HG03135 (cell line): ENCODE measurements at regions not wholly inside any gene's neighbourhood (a gene's known extent, or its start where the extent isn't known, plus 50 kb on each side); places are given as distances from the start of the nearest gene placed in this dataset.

Experiments used
- ATAC-seq: cut with Tn5 transposase; IDR thresholded peaks from one replicate; pipeline ENCODE4 v1.9.1; 2021; ENCODE audit warnings: mild to moderate bottlenecking, moderate library complexity; ENCODE audit not compliant: unreplicated experiment

DNA sequence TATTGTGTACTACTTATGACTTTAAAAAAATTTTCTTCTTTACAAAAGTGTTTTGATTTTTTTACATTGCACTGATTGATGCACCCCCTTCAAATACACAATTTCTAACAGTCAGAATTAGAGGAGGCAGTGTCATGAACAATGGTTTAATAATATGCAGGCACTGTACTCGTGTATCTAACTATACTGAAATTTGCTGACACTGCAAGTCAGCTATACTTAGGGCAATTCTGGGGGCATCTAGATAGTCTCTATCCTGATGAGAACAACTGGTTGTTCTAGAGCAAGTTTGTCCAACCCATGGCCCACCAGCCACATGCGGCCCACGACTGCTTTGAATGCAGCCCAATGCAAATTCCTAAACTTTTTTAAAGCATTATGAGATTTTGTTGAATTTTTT, 375.6 kb downstream of the BCKDHB start:
- ATAC-seq = no peak

DNA sequence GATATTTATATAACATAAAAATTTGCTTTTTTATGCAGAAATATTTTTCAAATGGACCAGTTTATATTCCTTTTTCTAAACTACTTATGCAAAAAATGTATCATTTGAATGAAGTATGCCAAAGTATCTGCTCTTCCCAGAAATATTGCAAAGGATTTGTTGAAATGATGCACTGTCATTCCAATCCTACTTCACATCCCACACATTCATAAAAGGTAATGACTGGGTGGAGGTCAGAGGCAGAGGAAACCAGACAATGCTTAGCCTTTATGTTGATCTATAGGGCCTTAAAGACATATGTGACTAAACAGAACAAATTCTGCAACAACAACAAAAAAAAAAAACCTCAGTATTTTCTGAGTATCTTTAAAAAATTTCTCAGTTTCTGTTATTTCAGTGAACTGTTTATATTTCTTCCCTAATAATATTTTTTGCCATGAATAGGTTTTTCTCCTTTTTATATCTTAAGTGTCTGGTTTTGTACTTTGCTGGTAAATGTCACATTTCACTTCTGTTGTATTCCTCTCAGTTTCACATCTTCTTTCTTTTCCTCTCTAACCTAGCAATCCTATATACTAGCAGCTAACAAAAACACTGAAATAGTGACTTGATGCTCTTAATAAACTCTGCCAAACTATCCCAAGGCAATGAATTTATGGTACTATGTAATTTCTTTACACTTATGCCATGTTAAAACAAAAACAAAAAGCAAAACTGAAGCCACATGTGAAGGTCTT, 374.1 kb downstream of the BCKDHB start:
- no peak for ATAC-seq

DNA sequence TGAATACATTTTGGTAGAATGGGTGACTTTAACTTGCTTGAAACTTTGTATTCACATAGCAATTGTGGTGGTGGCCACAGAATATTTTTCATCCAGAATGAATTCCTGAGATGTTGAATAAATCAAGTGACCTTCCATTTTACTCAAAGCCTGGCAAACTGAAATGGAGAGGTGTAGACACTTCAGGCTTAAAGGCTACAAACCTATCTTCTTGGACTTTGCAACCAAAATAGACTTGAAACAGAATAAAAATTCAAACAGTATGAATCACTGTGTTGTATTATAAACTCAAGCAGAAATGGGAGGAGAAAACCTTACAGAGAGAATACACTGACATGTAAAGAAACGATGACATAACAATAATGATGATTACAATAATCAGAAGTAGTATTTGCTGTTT, 371.6 kb downstream of the BCKDHB start:
- no peak for ATAC-seq

DNA sequence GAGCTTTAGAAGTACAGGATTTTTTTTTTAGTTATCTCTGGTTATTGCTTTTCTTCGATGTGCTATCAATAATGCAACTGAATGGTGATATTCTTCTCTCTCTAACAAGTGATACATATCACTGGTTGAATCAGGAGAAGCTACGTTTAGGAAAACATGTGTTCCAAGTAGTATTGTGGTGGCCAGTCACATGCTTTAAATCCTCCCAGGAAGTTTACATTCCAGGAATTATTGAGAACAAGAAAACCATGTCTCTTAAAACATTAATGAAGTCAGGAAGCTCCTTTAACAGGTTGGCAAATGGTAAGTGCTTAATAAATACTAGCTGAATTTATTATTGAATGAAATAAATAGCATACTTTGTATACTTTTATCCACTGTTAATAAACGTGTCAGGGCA, 371.1 kb downstream of the BCKDHB start:
- no peak for ATAC-seq

DNA sequence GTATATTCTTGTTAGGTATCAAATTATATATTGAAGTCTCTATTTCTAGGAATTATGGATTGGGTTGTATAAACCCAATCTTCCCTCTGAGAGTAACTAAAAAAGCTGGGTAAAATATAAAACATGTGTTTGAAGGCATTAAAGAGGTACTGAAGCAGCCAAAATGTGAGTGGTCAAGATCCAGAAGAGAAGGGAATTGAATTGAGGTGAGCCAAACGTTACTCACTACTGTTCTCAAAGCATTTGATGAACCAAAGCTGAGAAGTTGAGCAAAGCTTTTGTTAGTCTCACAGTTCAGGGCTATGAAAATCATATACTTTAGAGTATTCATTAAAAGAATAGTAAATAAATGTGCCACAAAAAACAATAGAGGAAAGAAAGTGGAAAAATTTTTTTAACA, 365.8 kb downstream of the BCKDHB start:
- ATAC-seq = no peak

DNA sequence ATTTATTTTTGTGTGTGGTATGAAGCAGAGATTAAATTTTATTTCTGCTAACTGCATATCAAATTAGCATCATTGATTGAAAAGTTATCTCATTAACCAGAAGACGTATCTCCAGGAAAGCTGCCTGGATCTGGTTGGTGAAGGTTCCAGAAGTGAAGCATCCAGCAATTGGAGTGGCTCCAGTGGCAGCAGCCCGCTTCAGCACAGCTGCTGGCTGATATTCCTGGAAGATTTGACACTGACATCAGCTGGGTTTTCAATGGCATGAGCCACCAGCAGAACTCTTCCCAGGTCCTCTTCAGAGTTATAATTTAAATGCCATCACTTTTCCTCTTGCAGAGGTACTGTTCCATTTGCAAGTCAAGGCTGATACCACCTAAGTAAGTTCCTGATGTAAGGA, 363.5 kb downstream of the BCKDHB start:
- no peak for ATAC-seq

DNA sequence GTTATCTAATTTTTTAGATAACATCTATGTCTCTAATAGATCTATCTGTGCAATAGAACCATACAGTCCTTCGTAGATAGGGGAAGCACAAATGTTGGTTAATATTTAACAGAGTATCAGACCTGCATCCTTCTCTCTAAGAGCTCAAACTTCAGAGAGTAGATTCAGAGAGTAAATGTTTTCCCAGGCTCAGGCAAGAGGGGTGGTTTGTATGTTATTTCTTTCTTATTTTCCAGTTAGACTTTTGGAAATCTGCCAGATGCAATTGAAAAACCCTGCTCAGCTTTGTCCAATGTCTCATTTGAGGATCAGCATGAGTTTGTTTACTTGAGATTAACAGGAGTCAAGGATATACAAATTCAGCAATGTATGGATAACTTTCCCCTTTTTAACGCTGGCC, 361.9 kb downstream of the BCKDHB start:
- no peak for ATAC-seq

DNA sequence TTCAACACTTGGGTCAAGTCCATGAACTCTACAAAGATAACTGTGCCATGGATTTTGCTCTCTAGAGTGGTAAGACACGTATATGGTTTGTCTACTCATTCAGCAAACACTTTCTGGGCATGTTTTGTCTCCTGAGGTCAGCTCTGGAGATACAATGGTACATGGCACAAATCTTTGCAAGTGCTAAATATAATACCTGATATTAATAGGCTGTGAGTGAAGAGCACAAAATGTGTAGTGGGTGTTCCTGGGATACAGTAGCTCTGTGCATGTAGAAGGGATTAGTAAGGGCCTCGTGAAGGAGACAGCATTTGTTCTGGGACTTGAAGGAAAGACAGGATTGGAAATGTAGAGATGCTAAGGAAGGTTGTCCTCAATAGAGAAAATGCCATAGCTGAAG, 360.9 kb downstream of the BCKDHB start:
- ATAC-seq = no peak

DNA sequence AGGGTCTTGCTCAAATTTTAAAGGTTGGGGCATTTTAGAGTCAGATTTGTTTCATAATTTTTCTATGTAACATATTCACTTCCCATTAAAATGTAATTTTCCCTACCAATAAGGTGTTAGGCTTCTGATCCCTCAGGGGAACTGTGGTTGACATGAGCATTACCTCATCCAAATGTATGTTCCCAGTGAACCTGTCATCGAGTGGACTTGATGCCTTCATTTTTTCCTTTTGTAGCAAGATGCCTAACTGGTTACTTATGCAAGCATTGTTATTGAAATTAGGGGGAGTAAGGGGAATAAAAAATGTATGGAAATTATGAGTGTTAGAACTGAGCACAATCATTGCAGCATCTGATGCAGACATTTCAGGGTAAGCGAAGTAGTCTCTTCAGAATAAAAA, 360.5 kb downstream of the BCKDHB start:
- no peak for ATAC-seq

DNA sequence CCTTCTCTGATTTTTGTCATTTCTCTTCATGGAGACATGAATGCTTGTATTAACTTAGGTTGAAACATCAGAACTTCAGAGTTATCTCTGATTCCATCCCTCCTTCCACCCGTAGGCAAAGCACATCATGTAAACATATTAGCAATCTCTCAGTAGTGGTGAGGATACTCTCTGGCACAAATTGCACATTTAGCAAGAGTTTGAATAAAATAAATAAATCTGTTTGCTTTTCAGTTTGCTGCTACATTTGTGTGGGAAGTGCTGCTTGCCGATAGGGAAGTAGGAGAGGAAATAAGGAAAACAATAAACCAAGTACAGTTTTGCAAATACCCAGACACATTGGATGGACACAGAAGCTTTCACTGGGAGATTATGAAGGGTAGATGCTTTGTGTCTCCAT, 359.0 kb downstream of the BCKDHB start:
- ATAC-seq = no peak

DNA sequence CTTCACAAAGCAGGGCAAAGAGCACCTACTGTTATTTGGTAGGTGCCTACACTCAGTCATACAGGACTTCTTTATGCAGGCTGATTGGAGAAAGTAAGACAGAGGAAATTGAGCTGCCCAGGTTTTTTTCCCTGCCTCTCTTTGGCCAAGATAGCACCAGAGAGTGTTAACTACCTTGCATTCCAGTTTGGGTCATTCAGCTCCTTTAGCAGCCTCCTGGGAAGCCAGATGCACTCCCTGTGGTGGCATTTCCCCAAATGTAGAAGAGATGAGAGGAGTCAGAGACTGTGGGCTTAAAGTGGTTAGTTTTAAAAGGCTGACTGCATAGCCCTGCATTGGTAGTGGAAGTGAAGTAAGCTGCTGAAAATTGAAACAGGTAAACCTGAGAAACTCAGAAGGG, 358.4 kb downstream of the BCKDHB start:
- no peak for ATAC-seq

DNA sequence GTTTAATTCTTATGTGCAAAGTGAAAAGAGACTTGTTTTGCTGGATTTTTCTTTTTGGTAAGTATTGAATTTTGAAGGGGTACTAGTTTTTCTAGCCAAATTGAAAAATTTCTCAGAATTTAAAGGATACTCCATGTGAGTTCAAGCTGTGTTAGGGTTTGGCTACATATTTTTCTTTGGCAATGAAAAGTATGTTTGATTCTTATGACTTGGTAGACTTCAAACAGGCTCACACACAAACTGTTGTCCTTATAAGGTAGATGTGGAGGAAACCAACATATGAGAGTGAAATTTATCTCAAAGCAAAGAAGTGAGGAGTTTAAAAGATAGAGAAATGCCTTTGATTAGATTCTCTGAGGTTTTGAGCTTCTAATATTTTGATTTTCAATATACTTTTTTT, 356.7 kb downstream of the BCKDHB start:
- ATAC-seq = no peak

DNA sequence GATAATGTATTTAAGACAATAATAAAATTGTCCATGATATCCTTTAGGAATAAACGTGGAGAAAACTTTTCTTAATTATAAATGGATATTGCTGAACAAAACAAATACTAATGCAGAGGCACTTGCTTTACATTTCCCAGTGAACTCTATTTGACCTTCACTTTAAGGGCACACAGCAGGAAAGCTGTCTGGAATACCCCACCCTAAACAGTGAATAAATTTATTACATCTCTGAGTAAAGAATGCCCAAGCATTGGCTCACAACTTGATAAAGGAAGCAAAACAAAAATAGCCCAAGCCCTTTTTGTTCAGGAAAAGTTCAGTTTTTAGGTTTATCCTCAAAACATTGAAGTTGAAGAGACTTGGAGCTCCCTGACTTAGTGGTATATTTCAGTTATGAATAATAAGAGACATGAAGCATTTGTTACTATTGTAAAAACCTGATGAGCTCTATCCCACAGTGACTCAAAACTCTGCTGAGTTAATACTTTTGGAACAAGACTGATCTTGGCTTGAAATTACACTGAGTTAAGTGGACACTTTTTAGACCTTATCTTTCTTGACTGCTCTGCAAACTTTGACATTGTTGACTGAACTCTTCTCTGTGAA, 353.9 kb downstream of the BCKDHB start:
- no peak for ATAC-seq

DNA sequence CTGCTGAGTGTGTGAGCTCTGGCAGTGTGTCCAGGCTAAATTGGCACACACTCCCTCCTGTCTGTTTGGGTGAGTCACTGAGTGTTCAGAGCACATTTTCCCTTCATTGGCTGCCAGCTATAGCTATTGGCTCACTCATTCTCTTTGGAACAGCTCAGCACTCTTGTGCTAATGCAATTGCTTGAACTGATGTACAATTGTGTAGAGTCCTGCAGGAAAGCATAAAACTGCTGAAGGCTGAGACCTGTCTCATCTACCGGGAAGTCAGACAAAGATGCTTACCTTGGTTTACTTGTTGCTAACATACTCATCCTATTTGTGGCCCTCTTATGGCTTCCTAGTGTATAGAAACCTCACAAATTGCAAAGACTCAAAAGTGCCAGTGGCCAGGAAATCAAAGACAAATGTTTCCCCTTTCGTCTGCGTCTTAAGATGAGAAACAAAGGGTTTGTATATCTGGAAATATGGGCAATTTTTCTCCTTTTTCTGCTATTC, 351.0 kb downstream of the BCKDHB start:
- ATAC-seq = no peak

DNA sequence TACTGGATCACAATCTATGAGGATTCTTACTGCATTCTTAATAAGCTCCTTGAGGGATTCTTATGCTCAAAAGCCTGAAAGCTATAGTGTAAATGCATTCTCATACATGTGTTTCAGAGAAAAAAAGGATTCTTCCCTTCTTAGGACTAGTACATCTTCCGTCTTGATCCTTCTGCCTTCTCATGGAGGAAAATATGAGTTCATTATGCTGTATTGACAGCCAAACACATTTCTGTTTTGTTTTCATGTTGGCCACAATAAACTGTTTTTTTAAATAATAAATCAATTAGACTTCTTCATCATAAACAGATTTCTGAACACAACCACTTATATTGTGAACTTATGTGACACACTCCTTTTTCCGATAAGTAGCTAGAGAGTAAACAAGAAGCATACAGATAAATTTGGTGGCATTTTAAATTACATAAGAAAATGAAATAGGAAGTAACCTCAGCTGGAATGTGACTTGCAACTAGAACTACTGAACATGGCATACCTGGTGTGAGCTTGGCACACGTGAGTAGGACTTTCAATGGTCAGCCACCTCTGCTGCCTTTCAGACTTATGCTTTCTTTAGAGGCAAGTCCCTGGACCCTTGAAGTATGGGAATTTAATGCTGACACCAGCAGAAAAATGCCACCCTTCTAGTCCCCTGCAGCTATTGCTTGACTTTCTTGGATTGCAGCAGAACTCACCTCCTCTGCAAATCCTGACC, 350.4 kb downstream of the BCKDHB start:
- ATAC-seq = no peak

DNA sequence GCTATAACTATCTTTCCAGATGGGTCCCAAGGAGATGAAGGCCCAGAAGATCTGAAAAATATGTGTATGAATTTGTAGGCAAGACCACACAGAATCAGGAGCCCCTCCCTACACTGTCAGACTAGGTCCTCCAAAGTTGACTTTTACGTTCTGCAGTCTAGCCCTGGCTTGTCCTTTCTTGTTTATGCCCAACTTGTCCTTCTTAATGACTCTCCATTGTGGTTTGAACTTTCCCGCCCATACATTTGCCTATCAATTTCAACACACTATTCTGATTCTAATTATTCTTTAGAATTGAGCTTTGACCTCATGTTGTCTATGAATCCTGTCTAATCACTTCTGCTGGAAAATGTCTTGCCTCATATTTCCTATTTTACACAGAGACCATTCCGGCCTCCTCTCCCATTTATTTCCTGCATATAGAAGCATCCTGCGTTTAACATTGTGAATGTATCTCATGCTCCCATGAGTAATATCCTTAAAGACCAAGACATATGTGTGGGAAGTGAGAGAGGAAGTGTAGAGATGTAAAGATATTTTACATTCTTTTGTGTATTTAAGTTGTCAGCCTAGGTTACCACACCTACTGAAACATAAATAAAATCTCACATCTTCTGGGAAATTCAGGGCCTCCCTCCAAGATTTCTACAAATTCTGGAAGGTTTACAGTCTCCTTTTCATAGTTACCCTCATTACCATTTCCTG, 348.3 kb downstream of the BCKDHB start:
- ATAC-seq = no peak

DNA sequence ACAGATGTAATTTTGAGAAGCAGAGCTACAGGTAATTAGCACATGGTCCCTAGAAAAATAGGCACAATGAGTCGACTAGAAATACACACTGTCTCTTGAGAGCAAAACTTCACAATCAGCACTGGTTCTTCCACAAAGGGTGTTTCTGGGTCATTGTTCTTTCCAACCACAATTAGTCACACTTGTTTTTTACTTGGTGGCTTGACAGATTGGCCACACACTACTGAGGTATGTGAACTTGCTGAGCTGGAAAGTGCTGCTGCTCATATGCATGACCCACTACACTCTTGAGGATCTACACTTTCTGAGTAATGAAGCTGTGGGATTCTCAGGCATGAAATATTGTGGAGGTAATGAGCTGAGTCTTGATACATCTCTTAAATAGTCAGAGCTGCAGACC, 347.7 kb downstream of the BCKDHB start:
- no peak for ATAC-seq

DNA sequence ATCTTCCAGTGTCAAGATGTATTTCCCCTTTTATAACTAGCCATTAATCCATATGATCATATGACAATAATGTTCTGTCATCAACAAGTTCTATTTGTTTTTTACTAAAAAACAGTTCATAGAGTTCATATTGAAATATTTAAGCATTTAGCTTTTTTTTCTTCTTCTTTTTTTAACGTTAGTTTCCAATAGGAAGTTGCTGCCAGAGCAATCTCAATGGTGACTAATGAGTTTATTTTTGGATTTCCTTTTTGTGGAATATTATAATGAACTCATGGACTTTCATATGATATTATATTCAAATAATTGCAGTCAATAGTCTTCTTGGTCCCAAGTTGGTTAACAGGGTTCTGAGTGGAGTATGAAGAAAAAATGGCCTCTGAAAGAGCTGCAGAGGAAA, 343.3 kb downstream of the BCKDHB start:
- no peak for ATAC-seq

DNA sequence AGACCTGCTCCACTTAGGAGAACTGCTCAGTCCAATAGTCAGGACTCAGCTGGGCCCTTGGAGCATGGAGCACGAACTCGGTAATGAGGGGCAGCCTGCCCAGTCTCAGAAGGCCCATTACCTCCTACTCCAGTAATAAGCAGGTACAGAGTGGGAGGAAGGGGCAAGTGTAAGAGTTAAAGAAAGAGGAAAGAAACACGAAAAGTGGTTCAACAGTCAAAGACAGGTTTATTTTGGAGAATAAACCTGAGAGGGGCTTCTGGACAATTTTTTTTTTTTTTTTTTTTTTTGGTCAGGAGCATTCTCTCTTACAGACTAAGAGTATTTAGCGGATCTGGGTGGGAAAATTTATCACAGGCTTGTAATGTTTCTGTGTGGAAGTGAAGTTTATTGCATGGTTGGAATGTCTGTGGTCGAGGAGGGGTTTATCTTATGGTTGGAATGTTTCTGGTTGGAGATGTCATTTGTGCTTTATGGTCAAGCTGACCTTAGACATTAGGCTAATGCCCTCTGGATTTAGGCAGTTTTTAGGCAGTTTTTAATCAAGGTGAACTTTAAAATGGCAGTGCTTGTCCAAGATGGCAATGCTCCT, 340.1 kb downstream of the BCKDHB start:
- ATAC-seq = no peak

DNA sequence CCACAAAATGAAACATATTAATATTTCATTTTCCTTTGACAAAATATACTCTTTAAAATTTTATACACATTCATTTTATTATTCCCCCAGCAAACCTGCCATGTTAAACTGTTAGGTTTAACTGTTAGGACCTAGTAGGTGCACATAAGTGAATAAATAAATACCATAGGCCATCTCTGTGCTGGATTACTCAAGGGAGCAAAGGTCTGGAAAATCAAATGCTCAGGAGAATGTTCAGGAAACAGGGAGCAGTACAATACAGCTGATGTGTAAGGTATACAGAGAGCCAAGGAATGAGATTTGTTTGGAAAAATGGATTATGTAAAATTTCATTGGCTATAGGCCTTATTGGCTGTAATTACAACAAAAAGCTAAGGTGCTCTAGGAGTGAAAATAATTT, 339.3 kb downstream of the BCKDHB start:
- no peak for ATAC-seq

DNA sequence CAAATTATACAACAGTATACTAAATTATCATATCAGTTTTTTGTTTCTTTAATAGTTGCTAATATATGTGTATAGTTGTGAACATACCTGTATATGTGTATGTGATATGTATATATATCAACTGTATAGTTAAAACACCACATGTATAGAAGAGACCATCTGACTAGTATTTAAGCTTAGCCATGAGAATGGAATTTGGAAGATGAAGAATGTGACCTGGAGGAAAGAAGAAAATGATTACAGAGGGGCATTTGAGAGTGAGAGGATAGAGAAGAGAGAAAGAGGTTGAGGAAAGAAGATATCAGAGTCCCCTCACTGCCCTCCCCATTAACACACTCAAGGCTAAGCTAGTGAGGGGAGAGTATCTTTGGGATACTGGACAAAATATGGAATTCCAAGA, 335.9 kb downstream of the BCKDHB start:
- ATAC-seq = no peak
